KMS-11 (cell line): ENCODE measurements at regions not wholly inside any gene's neighbourhood (a gene's known extent, or its start where the extent isn't known, plus 50 kb on each side); places are given as distances from the start of the nearest gene placed in this dataset.
"Not testable (repeated sequence)": the region's sequence is repeated elsewhere in the genome, so short reads cannot be mapped to it uniquely, and the experiment has no call there.

Source experiments
- H2AFZ ChIP-seq: fragments of 200-600 bp; sonication (generic); 2 replicates; pipeline ENCODE4 v1.6.1; 2016; ENCODE audit warnings: antibody characterized with exemption, mixed run types, low read depth
- H3K27ac ChIP-seq: fragments of 200-600 bp; sonication (generic); 2 replicates; pipeline ENCODE4 v1.6.1; 2016; ENCODE audit warnings: mild to moderate bottlenecking, mixed run types
- H3K27me3 ChIP-seq: fragments of 200-600 bp; sonication (generic); 2 replicates; pipeline ENCODE4 v1.6.1; 2017; ENCODE audit warnings: mild to moderate bottlenecking, low read depth, mixed run types, moderate library complexity; ENCODE audit not compliant: insufficient read depth
- H3K36me3 ChIP-seq: fragments of 200-600 bp; sonication (generic); 2 replicates; pipeline ENCODE4 v1.6.1; 2017; ENCODE audit warnings: mild to moderate bottlenecking, mixed run types; ENCODE audit not compliant: insufficient read depth
- H3K4me1 ChIP-seq: fragments of 200-600 bp; sonication (generic); 2 replicates; pipeline ENCODE4 v1.6.1; 2016; ENCODE audit warnings: mild to moderate bottlenecking, low read depth, mixed run types; ENCODE audit not compliant: poor library complexity, severe bottlenecking
- H3K4me2 ChIP-seq: fragments of 200-600 bp; sonication (generic); 2 replicates; pipeline ENCODE4 v1.7.0; 2016; ENCODE audit warnings: mild to moderate bottlenecking, mixed run types
- H3K4me3 ChIP-seq: fragments of 200-600 bp; sonication (generic); IDR thresholded peaks from 2 replicates; pipeline ENCODE4 v1.6.1; 2017; ENCODE audit warnings: low read depth, low read length, mixed read lengths; ENCODE audit not compliant: insufficient read depth
- H3K79me2 ChIP-seq: fragments of 200-600 bp; sonication (generic); 2 replicates; pipeline ENCODE4 v1.6.1; 2016; ENCODE audit warnings: low read depth, mixed run types; ENCODE audit not compliant: insufficient read depth
- H3K9ac ChIP-seq: fragments of 200-600 bp; sonication (generic); 2 replicates; pipeline ENCODE4 v1.6.1; 2016; ENCODE audit warnings: mild to moderate bottlenecking, mixed run types
- H4K20me1 ChIP-seq: fragments of 200-600 bp; sonication (generic); 2 replicates; pipeline ENCODE4 v1.6.1; 2016; ENCODE audit warnings: mild to moderate bottlenecking, mixed run types; ENCODE audit not compliant: insufficient read depth
- CTCF ChIP-seq: fragments of 200-600 bp; sonication (generic); conservative IDR thresholded peaks from 2 replicates; pipeline ENCODE4 v1.6.1; 2017; ENCODE audit warnings: low read depth, mild to moderate bottlenecking, antibody characterized with exemption, low read length, moderate library complexity, mixed read lengths

GRCh38 chr1:90295534-90295933 lies 300.6 kb downstream of the ZNF326 start:
- no peak overlapping the region for H3K4me2 ChIP-seq
- H3K4me3 ChIP-seq = no peak overlapping the region
- H3K4me1 ChIP-seq = no peaks in the 10 kb centered on the region
- H3K27ac ChIP-seq = no peak overlapping the region
- H4K20me1 ChIP-seq = no peaks in the 10 kb centered on the region
- no peaks in the 10 kb centered on the region for H3K27me3 ChIP-seq
- no peak overlapping the region for H3K9ac ChIP-seq
- no peak overlapping the region for H2AFZ ChIP-seq
- H3K79me2 ChIP-seq = no peaks in the 10 kb centered on the region
- H3K36me3 ChIP-seq = no peaks in the 10 kb centered on the region
- TF ChIP-seq CTCF = no peak

DNA sequence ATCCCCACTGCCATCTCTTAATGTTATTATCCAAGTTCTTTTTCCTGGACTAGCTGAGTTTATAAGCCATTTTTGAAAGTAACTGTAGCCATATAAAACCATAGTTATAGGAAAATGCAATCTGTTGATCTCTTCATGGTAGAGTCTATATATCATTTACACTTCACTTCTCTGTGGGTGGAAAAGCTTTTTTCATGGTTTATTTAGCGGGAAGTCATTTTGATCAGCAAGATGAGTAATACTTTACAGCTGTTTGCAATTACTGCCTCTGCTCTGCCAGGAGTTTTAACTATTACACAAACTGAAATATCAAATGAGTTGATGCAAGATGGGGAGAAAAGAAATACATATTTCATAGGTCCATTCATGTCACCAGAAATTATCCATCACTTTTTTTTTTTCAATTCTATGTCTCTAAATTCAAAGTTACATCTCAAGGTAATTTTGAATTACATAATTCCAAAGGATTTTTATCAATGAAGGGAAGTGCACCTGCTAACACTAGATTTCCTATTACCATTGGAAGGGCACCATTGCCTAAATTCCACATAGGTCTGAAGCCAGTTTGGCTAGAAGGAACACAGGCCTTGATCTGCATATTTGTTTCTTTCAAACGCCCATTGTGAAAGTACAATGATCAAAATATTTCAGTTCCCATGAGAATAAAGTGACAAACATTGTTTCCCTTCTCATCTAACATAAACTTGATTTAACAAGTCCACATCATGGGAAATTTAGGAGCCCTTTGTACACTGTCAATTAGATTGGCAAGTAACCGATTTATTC lies 296.7 kb downstream of the ZNF326 start:
- no peak overlapping the region for H3K4me2 ChIP-seq
- no peak overlapping the region for H2AFZ ChIP-seq
- no peaks in the 10 kb centered on the region for H3K79me2 ChIP-seq
- no peaks in the 10 kb centered on the region for H3K27me3 ChIP-seq
- no peak overlapping the region for H3K27ac ChIP-seq
- H3K36me3 ChIP-seq = no peaks in the 10 kb centered on the region
- H4K20me1 ChIP-seq = no peaks in the 10 kb centered on the region
- H3K4me3 ChIP-seq = no peak overlapping the region
- no peak for TF ChIP-seq CTCF
- H3K9ac ChIP-seq = no peak overlapping the region
- no peaks in the 10 kb centered on the region for H3K4me1 ChIP-seq

- Histone ChIP-seq H3K9ac (no peak overlapping the region), H3K27me3 (no peaks in the 10 kb centered on the region), H4K20me1 (no peaks in the 10 kb centered on the region), H2AFZ (no peak overlapping the region), H3K4me3 (no peak overlapping the region), H3K79me2 (no peaks in the 10 kb centered on the region), H3K4me1 (no peaks in the 10 kb centered on the region), H3K27ac (no peak overlapping the region), H3K4me2 (no peak overlapping the region), H3K36me3 (no peaks in the 10 kb centered on the region)
- TF ChIP-seq CTCF = no peak
These were observed 287.9 kb downstream of the ZNF326 start for GRCh38 chr1:90282811-90283210.

DNA sequence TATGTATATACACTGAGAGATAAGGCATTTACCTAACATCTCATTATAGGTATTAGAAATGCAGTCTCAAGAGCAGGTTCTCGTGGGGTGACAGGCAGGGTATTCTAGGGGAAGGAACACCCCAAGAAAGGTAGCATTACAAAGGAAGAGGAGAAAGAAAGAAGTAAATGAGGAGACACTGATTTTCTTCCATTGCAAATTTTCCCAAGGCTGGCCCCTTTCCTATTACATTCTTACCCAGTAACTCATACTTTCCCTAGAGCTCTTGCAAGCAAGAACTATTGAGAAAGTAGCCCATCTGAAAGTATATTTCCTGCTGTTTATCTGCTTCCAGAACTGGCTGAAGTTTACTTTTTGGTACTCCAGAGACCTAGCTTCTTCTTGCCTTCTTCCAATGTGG lies 287.0 kb downstream of the ZNF326 start:
- not testable (repeated sequence) for H2AFZ ChIP-seq, H4K20me1 ChIP-seq, H3K4me1 ChIP-seq, H3K4me3 ChIP-seq, H3K36me3 ChIP-seq, H3K27me3 ChIP-seq, H3K79me2 ChIP-seq, H3K27ac ChIP-seq, H3K4me2 ChIP-seq, H3K9ac ChIP-seq

- H3K9ac ChIP-seq = no peak overlapping the region
- H3K27me3 ChIP-seq = no peaks in the 10 kb centered on the region
- H3K4me1 ChIP-seq = no peaks in the 10 kb centered on the region
- no peak overlapping the region for H3K27ac ChIP-seq
- H3K79me2 ChIP-seq = no peaks in the 10 kb centered on the region
- H3K4me2 ChIP-seq = no peak overlapping the region
- H2AFZ ChIP-seq = no peak overlapping the region
- no peak for TF ChIP-seq CTCF
- no peak overlapping the region for H3K4me3 ChIP-seq
- H4K20me1 ChIP-seq = no peaks in the 10 kb centered on the region
- no peaks in the 10 kb centered on the region for H3K36me3 ChIP-seq
These were observed 282.4 kb downstream of the ZNF326 start for GRCh38 chr1:90277270-90277669.
